Type B pancreatic cell (in vitro differentiated cells): ENCODE measurements at regions not wholly inside any gene's neighbourhood (a gene's known extent, or its start where the extent isn't known, plus 50 kb on each side); places are given as distances from the start of the nearest gene placed in this dataset.

ENCODE experiments used
- DNase-seq: peaks from one replicate; pipeline ENCODE4 v3.0.0; 2021; ENCODE audit warnings: mixed read lengths; ENCODE audit not compliant: unreplicated experiment; ENCODE audit errors: extremely low spot score
- H3K27ac Mint-ChIP-seq: 2 replicates; pipeline ENCODE4 v1.8.0; 2021; ENCODE audit warnings: mild to moderate bottlenecking, mixed read lengths
- H3K27me3 Mint-ChIP-seq: 2 replicates; pipeline ENCODE4 v1.8.0; 2021; ENCODE audit warnings: mixed read lengths
- H3K36me3 Mint-ChIP-seq: 2 replicates; pipeline ENCODE4 v1.8.0; 2021; ENCODE audit warnings: mixed read lengths
- H3K4me1 Mint-ChIP-seq: one replicate; pipeline ENCODE4 v1.8.0; 2021; ENCODE audit warnings: mixed read lengths; ENCODE audit not compliant: unreplicated experiment
- H3K4me3 Mint-ChIP-seq: 2 replicates; pipeline ENCODE4 v1.8.0; 2021; ENCODE audit warnings: mild to moderate bottlenecking, mixed read lengths
- H3K9me3 Mint-ChIP-seq: 2 replicates; pipeline ENCODE4 v1.8.0; 2021; ENCODE audit warnings: mixed read lengths
- TF ChIP-seq, protein P1 (sequence below): fragments of 200-600 bp; sonication (generic); conservative IDR thresholded peaks from 2 replicates; pipeline ENCODE4 v1.5.0; 2021; ENCODE audit warnings: antibody characterized with exemption, mild to moderate bottlenecking

DNA sequence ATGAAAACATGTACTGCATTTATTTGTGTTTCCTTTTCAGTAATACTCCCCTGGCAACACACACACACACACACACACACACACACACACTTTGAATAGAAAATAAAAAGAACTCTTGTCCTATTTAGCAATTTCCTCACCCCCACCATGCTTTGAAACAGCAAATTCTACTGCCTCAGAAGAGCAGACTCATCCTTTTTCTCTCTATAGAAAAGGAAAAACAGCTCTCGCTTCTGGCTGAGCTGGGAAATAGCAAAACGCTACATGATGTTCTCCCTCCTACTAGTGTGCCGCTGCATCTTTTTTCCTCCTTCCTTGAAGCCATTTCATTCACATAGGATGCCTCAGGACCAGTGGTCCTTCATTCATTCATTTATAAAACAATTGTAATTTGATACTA, 453.6 kb downstream of the CSNK1G3 start:
- Mint-ChIP-seq H3K4me1 (peaks cover 4% of the 10 kb centered on the region), H3K27me3 (peaks cover 3% of the 10 kb centered on the region), H3K9me3 (peaks cover 8% of the 10 kb centered on the region), H3K27ac (no peak overlapping the region), H3K4me3 (no peak overlapping the region), H3K36me3 (no peaks in the 10 kb centered on the region)
- DNase-seq, result no peak
- TF ChIP-seq, protein P1, sequence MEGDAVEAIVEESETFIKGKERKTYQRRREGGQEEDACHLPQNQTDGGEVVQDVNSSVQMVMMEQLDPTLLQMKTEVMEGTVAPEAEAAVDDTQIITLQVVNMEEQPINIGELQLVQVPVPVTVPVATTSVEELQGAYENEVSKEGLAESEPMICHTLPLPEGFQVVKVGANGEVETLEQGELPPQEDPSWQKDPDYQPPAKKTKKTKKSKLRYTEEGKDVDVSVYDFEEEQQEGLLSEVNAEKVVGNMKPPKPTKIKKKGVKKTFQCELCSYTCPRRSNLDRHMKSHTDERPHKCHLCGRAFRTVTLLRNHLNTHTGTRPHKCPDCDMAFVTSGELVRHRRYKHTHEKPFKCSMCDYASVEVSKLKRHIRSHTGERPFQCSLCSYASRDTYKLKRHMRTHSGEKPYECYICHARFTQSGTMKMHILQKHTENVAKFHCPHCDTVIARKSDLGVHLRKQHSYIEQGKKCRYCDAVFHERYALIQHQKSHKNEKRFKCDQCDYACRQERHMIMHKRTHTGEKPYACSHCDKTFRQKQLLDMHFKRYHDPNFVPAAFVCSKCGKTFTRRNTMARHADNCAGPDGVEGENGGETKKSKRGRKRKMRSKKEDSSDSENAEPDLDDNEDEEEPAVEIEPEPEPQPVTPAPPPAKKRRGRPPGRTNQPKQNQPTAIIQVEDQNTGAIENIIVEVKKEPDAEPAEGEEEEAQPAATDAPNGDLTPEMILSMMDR, result no peak

DNA sequence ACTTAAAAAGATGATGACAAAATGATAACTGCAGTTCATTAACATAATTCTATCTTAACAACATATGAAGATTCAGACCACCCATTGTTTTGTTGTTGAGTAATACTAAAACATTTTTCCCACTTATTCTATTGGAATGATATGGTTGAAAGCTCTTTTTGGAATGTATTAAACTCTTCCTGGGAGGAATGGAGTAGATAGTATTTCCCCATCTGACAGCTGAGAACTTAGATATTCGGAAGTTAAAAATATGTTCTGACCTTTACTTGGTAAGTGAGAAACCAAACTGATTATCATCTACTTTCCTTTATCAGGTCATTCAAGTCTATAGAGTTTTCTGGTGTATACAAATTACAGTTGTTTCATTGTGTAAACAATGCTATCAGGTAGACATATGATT, 452.9 kb downstream of the CSNK1G3 start:
- no peak overlapping the region for H3K27ac Mint-ChIP-seq
- TF ChIP-seq, protein P1, result no peak
- peaks cover 8% of the 10 kb centered on the region for H3K9me3 Mint-ChIP-seq
- H3K4me1 Mint-ChIP-seq, result peaks cover 4% of the 10 kb centered on the region
- H3K4me3 Mint-ChIP-seq, result no peak overlapping the region
- no peaks in the 10 kb centered on the region for H3K36me3 Mint-ChIP-seq
- DNase-seq, result no peak
- H3K27me3 Mint-ChIP-seq, result peaks cover 3% of the 10 kb centered on the region

DNA sequence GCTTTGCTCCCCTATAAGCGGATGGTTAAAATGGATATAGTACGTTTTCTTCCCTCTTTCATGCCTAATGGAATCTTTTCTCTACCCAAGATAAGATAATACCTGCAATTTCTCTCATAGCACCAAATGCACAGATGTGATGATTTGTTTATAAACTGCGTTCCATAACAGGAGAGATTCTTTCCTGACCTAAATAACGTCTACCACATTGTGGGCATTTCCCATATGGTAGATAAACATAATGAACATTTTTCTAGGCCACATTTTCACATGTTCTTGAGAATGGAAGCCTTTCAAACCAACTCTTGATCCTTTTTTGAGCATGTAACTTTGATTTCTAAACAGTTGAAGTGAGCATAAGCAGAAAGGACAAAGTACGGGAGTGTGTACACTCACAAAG, 448.5 kb downstream of the CSNK1G3 start:
- H3K27ac Mint-ChIP-seq, result no peak overlapping the region
- TF ChIP-seq, protein P1, result no peak
- no peak for DNase-seq
- H3K9me3 Mint-ChIP-seq, result peaks cover 5% of the 10 kb centered on the region
- no peaks in the 10 kb centered on the region for H3K36me3 Mint-ChIP-seq
- H3K4me3 Mint-ChIP-seq, result no peak overlapping the region
- peaks cover 4% of the 10 kb centered on the region for H3K4me1 Mint-ChIP-seq
- peaks cover 3% of the 10 kb centered on the region for H3K27me3 Mint-ChIP-seq

DNA sequence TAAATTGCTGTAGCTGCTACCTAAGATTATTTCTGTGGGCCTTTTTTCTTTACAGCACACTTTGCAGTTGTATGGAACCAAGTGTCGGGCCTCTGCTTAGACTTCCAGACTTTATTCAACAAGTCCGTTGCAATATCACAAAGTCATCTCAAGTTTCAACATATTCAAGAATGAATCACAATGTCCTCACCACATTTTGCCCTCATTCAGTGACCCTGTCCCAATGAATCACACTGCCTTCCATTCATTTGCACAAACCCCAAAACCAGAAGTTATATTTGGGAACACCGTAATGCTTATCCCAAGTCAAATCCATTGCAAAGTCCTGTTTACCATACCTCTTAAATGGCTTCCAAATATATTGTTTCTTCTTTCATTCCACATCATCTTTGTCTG, 439.6 kb downstream of the CSNK1G3 start:
- H3K27ac Mint-ChIP-seq, result no peak overlapping the region
- DNase-seq, result no peak
- H3K36me3 Mint-ChIP-seq, result no peaks in the 10 kb centered on the region
- TF ChIP-seq, protein P1, result no peak
- peaks cover 4% of the 10 kb centered on the region for H3K4me1 Mint-ChIP-seq
- H3K9me3 Mint-ChIP-seq, result peaks cover 5% of the 10 kb centered on the region
- no peaks in the 10 kb centered on the region for H3K27me3 Mint-ChIP-seq
- H3K4me3 Mint-ChIP-seq, result no peak overlapping the region

DNA sequence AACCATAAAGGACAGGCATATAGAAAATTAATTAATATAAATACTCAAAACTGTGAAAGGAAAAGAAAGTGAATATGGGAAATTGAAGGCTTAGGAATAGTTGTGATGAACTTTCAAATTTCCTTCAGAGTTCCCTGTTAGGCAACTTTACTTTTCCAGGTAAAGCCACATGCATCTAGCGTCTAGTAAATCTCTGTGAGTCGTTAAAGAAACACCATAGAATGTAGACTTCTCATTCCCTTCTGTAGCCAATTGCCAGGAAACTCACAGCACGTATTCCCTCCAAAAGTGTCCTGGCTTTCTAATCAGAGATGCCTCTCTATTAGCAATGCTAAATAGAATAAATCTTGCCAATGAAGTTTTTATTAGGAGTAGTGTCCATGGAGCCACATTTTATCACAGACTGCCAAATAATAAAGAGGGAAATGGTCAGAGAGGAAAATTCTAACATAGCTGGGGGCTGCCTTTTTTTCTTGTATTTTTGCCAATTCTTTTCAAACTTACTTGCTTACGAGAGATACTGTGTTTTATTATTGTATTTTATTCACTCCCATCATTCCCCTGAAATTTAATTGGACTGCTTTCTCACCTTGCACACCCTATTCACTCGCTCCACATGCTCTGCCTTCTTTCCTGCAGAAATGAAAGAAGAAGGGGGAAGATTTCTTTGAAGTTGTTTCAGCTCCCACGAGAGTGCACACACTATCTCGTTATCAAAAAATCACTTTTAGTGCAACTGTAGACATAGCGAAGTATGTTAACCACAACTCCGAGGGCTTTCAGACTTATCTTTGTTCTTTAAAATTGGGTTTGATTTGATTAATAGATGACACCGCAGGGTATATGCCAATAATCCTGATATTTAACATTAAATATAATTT, 439.0 kb downstream of the CSNK1G3 start:
- H3K4me1 Mint-ChIP-seq, result peaks cover 4% of the 10 kb centered on the region
- H3K27me3 Mint-ChIP-seq, result no peaks in the 10 kb centered on the region
- H3K36me3 Mint-ChIP-seq, result no peaks in the 10 kb centered on the region
- TF ChIP-seq, protein P1, result no peak
- no peak overlapping the region for H3K27ac Mint-ChIP-seq
- no peak for DNase-seq
- no peak overlapping the region for H3K4me3 Mint-ChIP-seq
- H3K9me3 Mint-ChIP-seq, result peaks cover 5% of the 10 kb centered on the region
